ENCODE measurements at regions not wholly inside any gene's neighbourhood (a gene's known extent, or its start where the extent isn't known, plus 50 kb on each side); places are given as distances from the start of the nearest gene placed in this dataset.
"Not testable (repeated sequence)": the region's sequence is repeated elsewhere in the genome, so short reads cannot be mapped to it uniquely, and the experiment has no call there.

DNA sequence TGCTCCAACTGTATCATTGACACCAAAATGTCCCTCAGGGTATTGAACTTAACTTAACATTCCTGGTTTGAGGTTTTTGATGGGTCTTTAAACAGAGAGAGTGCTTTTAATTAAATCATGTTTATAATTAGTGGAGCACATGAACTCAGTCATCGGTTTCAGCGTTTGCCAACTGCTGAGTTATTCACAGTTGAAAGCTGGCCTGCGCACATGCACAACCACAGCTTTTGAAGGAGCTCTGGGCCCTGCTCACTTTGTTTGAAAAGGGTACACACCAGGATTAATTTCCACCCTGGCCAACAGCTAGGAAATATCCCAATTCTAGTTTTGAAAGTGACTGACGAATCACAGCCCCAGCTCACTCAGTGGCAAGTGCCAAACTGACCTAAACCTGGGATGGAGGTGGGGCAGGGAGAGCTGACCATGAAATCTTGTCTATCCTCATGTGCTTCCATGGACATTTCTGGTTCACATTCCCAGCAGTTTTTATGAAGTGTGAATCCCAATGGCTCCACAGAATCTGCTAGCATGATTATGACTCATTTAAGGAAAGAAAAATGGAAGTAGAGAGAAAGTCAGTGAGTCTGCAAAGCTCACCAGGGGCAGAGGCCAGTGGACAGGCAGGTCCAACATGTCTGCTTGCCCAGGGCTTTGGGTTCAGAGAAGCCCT is 247.8 kb downstream of the FNDC1 start:
- no peak for DNase-seq (ENCODE audit: low read depth in 2 of 3, low spot score in 2 of 3)

DNA sequence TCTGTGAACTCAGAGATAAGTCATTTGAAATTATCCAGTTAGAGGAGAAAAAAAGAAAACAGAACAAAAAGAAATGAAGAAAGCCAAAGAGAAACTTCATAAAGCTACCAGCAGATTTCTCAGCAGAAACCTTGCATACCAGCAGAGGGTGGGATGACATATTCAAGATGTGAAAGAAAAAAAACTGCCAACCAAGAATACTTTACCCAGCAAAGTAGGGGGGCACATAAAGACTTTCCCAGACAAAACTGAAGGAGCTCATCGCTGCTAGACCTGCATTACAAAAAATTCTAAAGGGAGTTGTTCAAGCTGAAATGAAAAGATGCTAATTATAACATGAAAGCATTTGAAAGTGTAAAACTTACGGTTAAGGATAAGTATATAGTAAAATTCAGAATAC is 246.3 kb downstream of the FNDC1 start:
- no peak for DNase-seq (ENCODE audit: low read depth in 2 of 3, low spot score in 2 of 3)

DNA sequence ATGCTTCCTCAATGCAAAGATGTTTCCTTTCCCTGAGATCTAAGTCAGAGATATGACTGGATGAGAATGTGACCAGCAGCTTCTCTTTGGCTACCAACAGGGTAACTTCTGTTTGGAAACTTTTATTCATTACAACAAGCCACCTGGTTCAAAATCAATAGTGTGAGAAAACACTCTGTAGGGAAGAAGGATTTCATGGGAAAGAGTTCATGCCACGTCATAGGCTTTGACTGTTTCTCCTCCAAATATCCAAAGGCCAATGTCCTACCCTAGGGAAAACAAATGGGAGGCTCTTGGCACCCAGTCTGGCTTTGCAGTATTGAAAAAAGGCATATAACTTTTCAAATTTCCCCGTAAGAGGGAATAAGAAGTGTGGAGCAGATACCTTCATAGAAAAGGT is 245.5 kb downstream of the FNDC1 start:
- DNase-seq (ENCODE audit: low read depth in 2 of 3, low spot score in 2 of 3), result no peak

DNA sequence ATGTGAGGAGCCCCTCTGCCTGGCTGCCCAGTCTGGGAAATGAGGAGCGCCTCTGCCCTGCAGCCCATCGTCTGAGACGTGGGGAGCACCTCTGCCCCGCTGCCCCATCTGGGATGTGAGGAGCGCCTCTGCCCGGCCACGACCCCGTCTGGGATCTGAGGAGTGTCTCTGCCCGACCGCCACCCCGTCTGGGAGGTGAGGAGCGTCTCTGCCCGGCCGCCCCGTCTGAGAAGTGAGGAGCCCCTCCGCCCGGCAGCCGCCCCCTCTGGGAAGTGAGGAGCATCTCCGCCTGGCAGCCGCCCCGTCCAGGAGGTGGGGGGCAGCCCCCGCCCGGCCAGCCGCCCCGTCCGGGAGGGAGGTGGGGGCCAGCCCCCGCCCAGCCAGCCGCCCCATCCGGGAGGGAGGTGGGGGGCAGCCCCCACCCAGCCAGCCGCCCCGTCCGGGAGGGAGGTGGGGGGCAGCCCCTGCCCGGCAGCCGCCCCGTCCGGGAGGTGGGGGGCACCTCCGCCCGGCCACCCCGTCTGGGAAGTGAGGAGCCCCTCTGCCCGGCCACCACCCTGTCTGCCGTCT is 238.1 kb downstream of the FNDC1 start:
- not testable (repeated sequence) for DNase-seq (ENCODE audit: low read depth in 2 of 3, low spot score in 2 of 3)

DNA sequence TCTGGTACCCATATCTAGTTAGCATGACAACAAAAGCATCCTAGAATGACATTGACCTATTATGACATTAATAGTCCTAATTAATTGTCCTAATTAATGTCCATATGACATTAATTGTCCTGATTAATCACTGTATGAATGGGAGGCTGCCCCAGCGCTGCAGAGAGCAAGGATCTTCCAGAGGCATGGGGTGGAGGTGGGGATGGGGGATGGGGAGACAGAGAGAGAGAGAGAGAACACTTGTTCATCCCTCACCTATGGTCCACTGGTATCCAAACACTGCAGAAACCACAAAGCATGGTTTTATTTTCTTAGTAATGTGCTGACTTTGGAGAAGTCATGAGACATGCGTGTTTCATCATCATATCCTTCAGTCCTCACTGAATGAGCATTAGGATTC is 235.1 kb downstream of the FNDC1 start:
- no peak for DNase-seq (ENCODE audit: low read depth in 2 of 3, low spot score in 2 of 3)

DNA sequence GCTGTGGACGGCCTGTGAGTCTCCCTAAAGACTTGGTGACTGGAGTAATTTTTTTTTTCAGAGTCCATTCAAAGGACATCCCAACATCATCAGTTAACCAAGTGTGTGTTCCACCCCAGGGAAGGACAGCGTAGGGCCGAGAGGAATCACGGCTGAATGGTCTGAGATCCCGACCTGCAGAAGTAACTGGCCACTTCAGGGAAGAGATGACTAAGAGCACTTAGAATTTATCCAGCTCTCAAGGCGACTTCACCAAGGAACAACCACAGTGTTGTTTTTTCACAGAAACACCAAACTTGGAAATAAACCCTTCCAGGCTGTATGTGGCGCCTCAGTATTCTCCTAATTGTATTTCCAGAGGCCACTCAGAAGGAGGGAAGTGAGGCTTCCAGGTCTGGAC is 231.6 kb downstream of the FNDC1 start:
- no peak for DNase-seq (ENCODE audit: low read depth in 2 of 3, low spot score in 2 of 3)

DNA sequence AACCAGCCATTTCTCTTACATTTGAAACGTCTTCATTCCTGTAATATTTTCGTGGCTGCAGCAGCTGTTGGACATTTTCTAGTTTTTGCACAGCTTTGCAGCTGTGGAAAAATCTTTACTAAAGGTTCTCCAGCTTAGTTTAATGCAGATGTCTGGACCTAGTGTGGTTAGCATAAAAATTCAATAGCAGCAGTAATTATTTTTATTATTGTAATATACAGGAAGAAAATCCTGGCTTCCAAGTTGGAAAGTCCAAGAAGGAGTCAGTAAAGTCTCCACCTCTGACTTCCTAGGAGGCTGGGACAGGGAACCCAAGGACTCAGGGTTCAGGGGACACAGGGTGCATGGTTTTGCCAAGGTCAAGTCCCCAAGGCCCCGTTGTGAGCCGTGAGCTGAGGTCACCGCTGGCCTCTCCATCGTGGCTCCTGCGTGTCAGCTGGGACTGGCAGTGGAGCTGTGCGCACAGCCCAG is 230.6 kb downstream of the FNDC1 start:
- no peak for DNase-seq (ENCODE audit: low read depth in 2 of 3, low spot score in 2 of 3)

DNA sequence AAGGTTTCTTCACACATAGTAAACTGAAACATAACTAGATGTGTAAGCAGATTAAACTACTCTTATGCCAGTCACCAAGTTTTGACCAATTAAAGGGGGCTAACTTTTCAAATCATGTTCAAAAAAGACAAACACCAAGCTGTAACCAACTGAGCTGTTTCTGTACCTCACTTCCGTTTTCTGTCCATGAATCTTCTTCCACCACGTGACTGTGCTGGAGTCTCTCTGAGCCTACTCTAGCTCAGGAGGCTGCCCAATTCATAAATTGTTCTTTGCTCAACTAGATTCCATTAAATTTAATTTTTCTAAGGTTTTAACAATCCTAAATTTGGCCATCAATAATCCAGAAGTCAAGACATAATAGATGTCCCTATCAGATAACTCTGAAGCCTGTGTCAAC is 229.4 kb downstream of the FNDC1 start:
- DNase-seq (ENCODE audit: low read depth in 2 of 3, low spot score in 2 of 3), result no peak

DNA sequence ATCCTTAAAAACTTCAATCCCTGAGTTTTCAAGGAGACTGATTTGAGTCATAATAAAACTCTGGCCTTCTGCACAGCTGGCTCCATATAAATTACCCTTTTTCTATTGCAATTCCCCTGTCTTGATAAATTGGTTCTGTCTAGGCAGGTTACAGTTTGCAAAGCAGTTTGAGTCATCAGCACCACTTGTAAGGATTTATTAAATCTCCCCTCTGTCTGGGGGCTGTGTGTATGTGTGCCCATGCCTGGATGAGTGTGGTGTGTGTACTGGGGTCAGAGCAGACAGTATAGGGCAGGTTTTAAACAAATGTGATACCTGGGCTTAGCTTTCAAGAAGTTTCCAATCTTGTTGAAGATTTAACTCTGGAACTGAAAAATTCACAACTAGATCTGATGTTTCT is 228.6 kb downstream of the FNDC1 start:
- DNase-seq (ENCODE audit: low read depth in 2 of 3, low spot score in 2 of 3), result no peak

DNA sequence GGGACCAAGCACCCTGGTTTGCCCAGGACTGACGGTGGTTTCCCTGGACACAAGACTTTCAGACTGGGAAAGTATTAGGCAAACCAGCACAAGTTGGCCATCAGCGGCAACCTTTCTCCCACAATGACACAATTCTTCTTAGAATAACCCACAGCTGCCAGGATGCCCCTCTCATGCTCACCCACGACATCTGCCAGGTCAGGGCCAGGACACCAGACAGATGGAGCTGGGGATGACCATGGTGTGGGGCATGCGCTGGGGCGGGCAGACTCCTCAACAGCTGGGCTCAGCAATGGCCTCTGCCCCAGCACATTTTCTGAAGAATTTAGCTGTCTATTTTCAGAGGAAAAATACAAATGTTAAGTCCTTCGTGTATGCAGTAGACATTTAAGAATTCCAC is 226.4 kb downstream of the FNDC1 start:
- DNase-seq (ENCODE audit: low read depth in 2 of 3, low spot score in 2 of 3), result no peak

DNA sequence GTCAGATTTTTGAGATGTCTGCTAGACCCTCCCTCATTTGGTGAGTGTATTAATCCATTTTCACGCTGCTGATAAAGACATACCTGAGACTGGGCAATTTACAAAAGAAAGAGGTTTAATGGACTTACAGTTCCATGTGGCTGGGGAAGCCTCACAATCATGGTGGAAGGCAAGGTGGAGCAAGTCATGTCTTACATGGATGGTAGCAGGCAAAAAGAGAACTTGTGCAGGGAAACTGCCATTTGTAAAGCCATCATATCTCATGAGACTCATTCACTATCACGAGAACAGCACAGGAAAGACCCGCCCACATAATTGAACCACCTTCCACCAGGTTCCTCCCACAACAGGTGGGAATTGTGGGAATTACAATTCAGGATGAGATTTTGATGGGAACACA is 223.5 kb downstream of the FNDC1 start:
- not testable (repeated sequence) for DNase-seq (ENCODE audit: low read depth in 2 of 3, low spot score in 2 of 3)

DNA sequence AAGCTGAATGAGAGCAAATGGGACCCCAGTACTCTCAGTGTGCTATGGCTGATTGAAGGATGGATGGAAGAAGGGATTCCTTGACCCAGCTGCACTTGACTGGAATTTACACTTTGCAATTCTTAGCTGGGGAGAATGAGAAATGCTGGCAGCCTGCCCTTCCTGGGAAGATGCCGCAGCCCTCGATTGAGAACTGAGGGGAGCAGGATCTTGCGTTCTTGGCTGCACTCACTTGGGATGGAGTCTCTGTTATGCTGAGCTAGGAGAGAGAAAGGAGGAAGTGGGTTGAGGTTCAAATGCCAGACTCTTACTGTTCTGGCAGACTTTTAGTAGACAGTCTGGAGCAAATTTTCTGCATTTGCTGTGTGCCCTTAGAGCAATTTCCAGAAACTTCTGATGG is 221.2 kb downstream of the FNDC1 start:
- no peak for DNase-seq (ENCODE audit: low read depth in 2 of 3, low spot score in 2 of 3)

DNA sequence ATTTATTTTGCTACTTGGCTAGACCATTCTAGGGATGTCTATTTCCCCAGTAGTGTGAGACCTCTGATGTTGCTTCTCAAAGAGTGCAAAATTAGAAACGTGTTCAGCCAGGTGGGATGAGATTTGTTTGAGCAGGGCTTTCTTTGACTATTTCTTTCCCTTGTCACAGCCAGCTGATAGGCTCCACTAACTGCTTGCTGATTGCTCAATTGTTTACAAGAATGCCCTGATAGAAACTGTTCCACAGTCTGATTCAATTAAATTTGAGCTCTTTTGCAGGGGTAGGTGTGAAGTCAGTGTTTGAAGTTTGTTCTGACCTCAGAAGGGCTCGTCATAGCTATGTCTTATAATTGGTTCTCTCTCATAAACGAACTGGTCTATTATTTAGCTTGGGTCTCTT is 220.5 kb downstream of the FNDC1 start:
- DNase-seq (ENCODE audit: low read depth in 2 of 3, low spot score in 2 of 3), result no peak

DNA sequence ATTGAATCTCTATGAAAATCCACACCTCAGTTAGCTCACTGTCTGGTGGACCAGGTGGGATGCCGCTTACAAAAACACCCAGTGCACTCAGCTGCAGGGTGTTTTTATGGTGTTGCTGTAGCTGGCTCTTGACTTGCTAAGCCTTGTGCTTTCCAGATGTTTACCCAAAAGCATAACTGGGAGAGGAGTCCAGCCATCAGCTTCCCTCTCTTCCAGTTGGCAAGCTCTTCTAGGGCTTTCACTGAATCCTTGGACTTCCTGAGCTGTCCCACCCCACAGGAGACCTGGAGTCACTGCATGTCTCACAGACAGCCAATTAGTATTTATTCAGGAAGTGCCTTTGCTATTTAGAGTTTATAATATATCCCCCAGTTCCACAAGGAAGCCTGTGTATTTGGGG is 210.9 kb downstream of the FNDC1 start:
- no peak for DNase-seq (ENCODE audit: low read depth in 2 of 3, low spot score in 2 of 3)

DNA sequence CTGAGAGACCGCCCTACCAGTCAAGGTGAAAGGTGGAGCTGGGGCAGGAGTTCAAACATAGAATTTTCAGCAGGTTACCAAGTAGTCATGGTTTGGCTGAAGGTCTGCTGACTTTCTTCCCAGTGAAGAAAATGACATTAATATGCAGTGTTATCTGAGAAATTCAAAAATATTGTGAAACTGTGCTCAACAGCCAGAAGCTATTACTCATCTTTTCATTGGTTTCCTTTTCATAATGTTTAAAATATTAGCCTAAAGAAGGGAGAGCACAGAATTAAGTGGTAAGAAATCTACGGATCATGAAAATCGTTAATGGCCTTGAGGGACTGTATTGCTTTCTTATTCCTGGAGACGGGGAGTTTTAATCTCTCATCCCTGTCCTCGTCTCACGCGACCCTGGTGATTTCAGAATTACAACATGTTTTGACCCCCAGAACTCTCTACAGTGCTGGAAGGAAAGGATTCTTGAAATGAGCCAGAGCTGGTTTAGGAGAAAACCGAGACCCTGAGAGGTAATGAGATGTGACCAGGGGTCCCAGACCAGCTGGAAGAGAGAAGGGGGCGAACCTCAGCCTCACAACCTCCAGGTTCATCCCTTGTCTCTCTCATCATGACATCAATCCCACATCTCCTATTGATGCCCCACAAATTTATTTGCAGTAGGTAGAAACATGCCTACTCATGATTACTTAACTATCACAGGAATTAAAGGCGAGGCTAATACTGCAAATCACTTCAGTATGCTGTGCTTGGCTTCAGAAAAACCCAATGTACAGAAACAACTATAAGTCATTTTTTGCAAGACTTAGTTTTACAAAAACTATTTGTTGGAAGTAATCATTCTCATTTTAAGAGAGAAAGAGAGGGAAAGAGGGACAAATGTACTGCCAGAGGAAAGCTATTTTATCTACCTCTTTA is 209.5 kb downstream of the FNDC1 start:
- DNase-seq (ENCODE audit: low read depth in 2 of 3, low spot score in 2 of 3), result no peak

DNA sequence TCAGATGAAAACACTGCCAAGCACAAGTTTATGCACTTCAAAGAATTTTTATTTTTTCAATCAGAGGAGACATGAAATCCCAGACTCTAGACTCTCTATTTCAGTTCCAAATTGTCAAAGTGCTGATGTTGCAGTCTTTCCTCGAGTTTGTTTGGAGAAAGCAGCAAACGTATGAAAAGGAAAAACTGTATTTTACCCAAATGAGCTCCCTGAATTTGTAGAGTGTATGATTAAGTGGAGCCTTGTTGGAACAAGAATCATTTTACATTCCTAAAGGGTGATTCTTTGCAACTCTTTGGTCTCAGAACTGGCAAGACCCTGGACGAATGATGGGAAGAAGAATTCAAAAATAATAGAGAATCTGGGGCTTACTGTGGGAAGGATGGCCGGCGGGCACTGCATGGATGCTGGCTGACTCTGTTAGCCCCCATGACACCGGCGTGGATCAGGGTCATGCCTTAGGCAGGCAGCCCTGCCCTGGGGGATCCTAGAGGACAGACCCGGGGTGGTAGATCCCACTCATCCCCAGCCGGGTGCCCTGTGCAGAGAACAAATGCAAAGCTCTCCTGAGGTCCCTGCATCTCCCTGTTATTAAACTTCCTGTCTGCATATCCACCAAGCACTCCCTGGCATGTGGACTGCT is 207.4 kb downstream of the FNDC1 start:
- DNase-seq (ENCODE audit: low read depth in 2 of 3, low spot score in 2 of 3), result no peak

DNA sequence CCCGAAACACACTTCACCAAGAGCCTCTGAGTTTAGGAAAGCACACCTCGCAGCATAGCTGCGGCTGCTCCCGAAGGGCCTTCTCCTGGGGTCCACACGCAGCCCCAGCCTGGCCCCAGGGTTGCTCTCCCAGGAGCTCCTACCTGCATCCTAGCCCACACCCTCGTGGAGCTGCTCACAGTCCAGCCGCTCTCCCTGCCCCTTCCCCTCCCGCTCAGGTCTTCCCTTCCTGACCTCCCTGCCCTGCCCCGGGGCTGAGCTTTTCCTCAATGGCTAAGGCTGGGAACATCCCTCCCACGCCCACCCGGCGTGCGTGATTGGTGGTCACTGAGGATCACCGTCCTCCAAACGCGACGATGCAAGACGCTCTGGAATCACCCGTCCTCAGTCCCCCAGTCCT is 205.8 kb downstream of the FNDC1 start:
- DNase-seq (ENCODE audit: low read depth in 2 of 3, low spot score in 2 of 3), result no peak

DNA sequence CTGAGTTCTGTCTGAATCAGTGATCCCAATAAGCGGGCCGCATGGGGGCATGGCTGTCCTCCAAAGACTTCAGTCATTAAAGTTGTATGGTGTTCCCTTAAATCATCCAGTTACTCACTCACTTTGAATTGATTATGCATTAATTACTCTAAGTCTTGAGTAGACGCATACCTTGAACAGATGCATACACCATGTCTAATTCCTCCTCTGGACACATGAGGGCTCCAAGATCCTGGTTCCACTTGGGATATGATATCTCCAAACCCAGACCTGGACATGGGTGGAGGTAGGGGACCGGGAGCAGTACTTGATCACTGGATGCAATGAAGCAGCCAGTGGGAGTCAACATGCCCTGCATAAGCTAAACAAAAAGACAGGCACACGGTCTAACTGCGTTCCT is 204.5 kb downstream of the FNDC1 start:
- DNase-seq (ENCODE audit: low read depth in 2 of 3, low spot score in 2 of 3), result no peak

DNA sequence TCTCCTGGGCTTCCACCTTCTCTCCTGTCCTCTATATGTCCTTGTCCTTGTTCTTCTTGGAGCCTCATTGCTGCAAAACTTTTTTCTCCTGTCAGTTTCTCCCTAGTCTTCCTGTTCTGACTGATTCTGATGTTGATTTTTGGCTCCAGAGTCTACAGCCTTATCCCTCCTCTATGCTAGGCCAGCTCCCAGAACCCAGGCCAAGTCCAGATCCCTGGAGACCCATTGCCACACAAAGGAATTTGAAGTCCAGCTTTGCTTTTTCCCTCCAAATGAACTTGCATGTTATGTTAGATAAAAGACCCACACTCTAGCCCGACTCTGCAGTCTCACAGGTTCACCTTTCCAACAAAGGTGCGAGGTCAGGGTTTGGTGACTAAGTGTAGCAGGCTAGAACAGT is 203.1 kb downstream of the FNDC1 start:
- DNase-seq (ENCODE audit: low read depth in 2 of 3, low spot score in 2 of 3), result no peak

DNA sequence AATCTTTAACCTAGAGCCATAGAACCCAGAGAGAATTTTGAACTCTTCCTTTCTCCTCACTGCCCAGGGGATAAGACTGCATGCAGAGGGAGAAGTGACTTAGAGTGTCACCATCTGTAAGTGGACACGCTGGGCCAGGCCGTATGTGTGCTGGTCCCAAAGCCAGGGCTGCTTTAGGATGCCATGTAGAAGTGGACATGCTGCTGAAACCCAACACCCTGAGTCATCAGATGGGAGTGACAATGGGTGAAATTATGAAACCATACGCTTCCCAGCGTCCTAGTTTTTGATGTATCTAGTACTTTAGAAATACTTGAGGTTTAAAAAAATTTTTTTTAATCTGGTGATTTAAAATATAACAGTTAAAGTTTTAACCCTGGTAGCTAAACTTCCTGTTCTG is 191.1 kb downstream of the FNDC1 start:
- DNase-seq (ENCODE audit: low read depth in 2 of 3, low spot score in 2 of 3), result no peak

DNA sequence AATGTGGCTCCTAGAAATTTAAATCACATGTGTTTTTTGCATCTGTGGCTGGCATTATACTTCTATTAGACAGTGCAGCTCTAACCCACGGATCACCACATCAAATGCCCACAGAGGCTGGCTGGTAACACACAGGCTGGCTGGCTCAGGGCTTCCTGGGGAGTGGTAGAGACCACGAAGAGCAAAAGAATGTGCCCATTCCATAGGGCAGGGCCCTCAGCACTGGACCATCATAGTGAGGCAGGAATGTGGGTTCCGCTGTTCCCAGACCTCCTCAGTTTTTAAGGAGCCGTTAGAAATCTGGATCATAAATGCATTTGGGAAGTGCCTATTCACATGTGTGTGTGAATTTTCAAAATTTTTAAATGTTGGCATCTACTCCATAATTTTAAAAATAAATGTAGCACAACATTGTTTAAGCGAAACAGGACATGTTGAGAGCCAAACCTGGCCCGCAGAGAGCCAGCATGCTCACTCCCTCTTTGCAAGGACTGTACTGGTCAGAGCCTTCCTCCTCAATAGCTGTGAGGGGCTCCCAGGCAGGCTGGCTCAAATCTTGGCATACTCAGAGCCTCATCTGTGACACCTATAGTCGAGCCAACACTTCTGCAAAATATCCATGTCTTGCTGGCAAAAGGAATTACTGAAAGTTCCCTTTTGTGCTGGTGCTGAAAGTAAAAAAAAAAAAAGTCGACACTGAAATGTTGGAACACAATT is 190.5 kb downstream of the FNDC1 start:
- DNase-seq (ENCODE audit: low read depth in 2 of 3, low spot score in 2 of 3), result no peak
